ENCODE measurements at regions not wholly inside any gene's neighbourhood (a gene's known extent, or its start where the extent isn't known, plus 50 kb on each side); places are given as distances from the start of the nearest gene placed in this dataset.
A peak's percentile ranks its signal among the peaks of the same experiment; 100 is the strongest.

DNA sequence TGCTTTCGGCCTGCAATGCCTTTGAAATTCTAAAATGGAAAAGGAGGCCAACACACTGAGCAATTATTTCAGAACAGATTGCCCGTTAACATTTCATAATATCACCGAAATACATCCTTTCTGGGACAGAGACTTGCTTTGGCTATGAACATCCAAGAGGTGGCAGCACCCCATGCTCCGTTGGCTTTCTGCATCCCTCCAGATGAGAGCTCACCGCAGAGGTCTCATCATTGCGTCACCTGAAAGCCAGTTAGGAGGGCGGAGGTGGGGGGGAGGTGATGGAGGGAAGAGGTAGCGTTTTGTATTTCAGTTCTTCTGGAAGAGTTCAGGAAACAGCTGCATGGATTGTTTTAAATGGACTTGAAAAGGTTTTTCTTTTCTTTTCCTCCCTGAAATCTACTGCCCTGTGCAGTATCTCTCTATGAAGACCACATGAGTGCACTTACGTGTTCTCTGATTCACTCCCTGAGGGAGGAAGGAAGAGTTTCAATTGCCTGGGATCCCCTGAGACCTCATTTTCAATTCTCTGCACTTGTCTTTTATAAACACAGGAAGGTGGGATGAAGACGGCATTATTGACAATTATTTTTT is 166.8 kb upstream of the PGRMC2 start (continued):
- TF ChIP-seq ARID1B (IDR thresholded peaks at IDR 0.05) (peak; percentile 41; the same call in 1 of the 2 replicates), ZNF384 (IDR thresholded peaks at IDR 0.05; ENCODE audit: low read depth, low read length) (peak; percentile 20; the same call in 1 of the 2 replicates), L3MBTL2 (IDR thresholded peaks at IDR 0.05) (no peak), CC2D1A (IDR thresholded peaks at IDR 0.05) (peak; percentile 81), KDM1A (IDR thresholded peaks at IDR 0.05) (peak in 1 of 2 experiments; percentile 69; a peak in 2 of 4 replicates), SIN3A (IDR thresholded peaks at IDR 0.05; ENCODE audit: borderline replicate concordance in 2 of 2, control insufficient read depth in 1 of 2, low read depth in 2 of 2, low read length in 2 of 2) (no peak), HDAC2 (IDR thresholded peaks at IDR 0.05) (peak; percentile 78; the same call in 1 of the 2 replicates), C11orf30 (IDR thresholded peaks at IDR 0.05; ENCODE audit: low read depth) (no peak), ESRRA (IDR thresholded peaks at IDR 0.05; ENCODE audit: borderline replicate concordance, low read depth) (peak; percentile 80; the same call in 1 of the 2 replicates), ATF1 (CRISPR knock-in tag; IDR thresholded peaks at IDR 0.05) (no peak), ATF1 (tag; IDR thresholded peaks at IDR 0.05) (peak; percentile 63), TEAD4 (IDR thresholded peaks at IDR 0.05; ENCODE audit: low read length) (peak; percentile 28; the same call in 1 of the 2 replicates), TEAD4 (CRISPR knock-in tag; IDR thresholded peaks at IDR 0.05; ENCODE audit: borderline replicate concordance) (no peak)
- TF ChIP-seq, protein P1, sequence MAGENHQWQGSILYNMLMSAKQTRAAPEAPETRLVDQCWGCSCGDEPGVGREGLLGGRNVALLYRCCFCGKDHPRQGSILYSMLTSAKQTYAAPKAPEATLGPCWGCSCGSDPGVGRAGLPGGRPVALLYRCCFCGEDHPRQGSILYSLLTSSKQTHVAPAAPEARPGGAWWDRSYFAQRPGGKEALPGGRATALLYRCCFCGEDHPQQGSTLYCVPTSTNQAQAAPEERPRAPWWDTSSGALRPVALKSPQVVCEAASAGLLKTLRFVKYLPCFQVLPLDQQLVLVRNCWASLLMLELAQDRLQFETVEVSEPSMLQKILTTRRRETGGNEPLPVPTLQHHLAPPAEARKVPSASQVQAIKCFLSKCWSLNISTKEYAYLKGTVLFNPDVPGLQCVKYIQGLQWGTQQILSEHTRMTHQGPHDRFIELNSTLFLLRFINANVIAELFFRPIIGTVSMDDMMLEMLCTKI (IDR thresholded peaks at IDR 0.05; ENCODE audit: partially characterized antibody): no peak
- TF ChIP-seq, protein P2, sequence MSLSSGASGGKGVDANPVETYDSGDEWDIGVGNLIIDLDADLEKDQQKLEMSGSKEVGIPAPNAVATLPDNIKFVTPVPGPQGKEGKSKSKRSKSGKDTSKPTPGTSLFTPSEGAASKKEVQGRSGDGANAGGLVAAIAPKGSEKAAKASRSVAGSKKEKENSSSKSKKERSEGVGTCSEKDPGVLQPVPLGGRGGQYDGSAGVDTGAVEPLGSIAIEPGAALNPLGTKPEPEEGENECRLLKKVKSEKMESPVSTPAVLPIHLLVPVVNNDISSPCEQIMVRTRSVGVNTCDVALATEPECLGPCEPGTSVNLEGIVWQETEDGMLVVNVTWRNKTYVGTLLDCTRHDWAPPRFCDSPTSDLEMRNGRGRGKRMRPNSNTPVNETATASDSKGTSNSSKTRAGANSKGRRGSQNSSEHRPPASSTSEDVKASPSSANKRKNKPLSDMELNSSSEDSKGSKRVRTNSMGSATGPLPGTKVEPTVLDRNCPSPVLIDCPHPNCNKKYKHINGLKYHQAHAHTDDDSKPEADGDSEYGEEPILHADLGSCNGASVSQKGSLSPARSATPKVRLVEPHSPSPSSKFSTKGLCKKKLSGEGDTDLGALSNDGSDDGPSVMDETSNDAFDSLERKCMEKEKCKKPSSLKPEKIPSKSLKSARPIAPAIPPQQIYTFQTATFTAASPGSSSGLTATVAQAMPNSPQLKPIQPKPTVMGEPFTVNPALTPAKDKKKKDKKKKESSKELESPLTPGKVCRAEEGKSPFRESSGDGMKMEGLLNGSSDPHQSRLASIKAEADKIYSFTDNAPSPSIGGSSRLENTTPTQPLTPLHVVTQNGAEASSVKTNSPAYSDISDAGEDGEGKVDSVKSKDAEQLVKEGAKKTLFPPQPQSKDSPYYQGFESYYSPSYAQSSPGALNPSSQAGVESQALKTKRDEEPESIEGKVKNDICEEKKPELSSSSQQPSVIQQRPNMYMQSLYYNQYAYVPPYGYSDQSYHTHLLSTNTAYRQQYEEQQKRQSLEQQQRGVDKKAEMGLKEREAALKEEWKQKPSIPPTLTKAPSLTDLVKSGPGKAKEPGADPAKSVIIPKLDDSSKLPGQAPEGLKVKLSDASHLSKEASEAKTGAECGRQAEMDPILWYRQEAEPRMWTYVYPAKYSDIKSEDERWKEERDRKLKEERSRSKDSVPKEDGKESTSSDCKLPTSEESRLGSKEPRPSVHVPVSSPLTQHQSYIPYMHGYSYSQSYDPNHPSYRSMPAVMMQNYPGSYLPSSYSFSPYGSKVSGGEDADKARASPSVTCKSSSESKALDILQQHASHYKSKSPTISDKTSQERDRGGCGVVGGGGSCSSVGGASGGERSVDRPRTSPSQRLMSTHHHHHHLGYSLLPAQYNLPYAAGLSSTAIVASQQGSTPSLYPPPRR (CRISPR knock-in tag; IDR thresholded peaks at IDR 0.05; ENCODE audit: borderline replicate concordance): no peak
- TF ChIP-seq, protein P3, sequence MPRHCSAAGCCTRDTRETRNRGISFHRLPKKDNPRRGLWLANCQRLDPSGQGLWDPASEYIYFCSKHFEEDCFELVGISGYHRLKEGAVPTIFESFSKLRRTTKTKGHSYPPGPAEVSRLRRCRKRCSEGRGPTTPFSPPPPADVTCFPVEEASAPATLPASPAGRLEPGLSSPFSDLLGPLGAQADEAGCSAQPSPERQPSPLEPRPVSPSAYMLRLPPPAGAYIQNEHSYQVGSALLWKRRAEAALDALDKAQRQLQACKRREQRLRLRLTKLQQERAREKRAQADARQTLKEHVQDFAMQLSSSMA (CRISPR knock-in tag; IDR thresholded peaks at IDR 0.05): no peak
- TF ChIP-seq, protein P4, sequence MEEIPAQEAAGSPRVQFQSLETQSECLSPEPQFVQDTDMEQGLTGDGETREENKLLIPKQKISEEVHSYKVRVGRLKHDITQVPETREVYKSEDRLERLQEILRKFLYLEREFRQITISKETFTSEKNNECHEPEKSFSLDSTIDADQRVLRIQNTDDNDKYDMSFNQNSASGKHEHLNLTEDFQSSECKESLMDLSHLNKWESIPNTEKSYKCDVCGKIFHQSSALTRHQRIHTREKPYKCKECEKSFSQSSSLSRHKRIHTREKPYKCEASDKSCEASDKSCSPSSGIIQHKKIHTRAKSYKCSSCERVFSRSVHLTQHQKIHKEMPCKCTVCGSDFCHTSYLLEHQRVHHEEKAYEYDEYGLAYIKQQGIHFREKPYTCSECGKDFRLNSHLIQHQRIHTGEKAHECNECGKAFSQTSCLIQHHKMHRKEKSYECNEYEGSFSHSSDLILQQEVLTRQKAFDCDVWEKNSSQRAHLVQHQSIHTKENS (CRISPR knock-in tag; IDR thresholded peaks at IDR 0.05): no peak
- TF ChIP-seq, protein P5, sequence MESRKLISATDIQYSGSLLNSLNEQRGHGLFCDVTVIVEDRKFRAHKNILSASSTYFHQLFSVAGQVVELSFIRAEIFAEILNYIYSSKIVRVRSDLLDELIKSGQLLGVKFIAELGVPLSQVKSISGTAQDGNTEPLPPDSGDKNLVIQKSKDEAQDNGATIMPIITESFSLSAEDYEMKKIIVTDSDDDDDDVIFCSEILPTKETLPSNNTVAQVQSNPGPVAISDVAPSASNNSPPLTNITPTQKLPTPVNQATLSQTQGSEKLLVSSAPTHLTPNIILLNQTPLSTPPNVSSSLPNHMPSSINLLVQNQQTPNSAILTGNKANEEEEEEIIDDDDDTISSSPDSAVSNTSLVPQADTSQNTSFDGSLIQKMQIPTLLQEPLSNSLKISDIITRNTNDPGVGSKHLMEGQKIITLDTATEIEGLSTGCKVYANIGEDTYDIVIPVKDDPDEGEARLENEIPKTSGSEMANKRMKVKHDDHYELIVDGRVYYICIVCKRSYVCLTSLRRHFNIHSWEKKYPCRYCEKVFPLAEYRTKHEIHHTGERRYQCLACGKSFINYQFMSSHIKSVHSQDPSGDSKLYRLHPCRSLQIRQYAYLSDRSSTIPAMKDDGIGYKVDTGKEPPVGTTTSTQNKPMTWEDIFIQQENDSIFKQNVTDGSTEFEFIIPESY (CRISPR knock-in tag; IDR thresholded peaks at IDR 0.05): peak; percentile 55; the same call in 1 of the 2 replicates
